ENCODE measurements at regions not wholly inside any gene's neighbourhood (a gene's known extent, or its start where the extent isn't known, plus 50 kb on each side); places are given as distances from the start of the nearest gene placed in this dataset.

GRCh38 chr6:163915131-163915530, 500.6 kb downstream of the QKI start:
- TF ChIP-seq CTCF (conservative IDR thresholded peaks at IDR 0.05; ENCODE audit: low read length) (no peak), EZH2phosphoT487 (IDR thresholded peaks at IDR 0.05; ENCODE audit: borderline replicate concordance) (no peak)
